GM10266 (cell line): ENCODE measurements at regions not wholly inside any gene's neighbourhood (a gene's known extent, or its start where the extent isn't known, plus 50 kb on each side); places are given as distances from the start of the nearest gene placed in this dataset.

Source experiments
- DNase-seq: peaks from one replicate; pipeline ENCODE4 v3.0.0; 2012; ENCODE audit errors: extremely low spot score
- TF ChIP-seq, protein P1 (sequence below): IDR thresholded peaks from 2 replicates; pipeline ENCODE4 v1.5.1; 2012; ENCODE audit warnings: mild to moderate bottlenecking, low read depth; ENCODE audit not compliant: control insufficient read depth, insufficient read depth; ENCODE audit errors: missing control alignments

DNA sequence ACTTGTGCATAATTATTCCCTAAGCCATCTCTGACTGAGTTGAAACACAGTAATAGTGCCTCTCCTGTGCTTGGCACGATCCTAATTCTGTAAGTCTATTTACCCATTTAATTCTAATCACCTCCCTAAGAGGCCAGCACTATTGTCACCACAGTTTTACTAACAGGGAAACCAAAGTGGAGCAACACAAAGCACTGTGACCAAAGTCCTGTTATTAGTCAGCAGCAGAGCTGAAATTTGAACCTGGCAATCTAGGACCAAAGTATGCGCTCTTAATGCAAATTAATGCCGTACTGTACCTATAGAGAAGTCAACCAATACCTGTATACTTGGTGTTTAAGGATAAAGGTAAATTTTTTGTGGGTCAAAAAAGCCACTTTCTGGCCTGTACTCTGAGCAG, 77.1 kb upstream of the CNTLN start:
- DNase-seq = no peak
- TF ChIP-seq, protein P1, sequence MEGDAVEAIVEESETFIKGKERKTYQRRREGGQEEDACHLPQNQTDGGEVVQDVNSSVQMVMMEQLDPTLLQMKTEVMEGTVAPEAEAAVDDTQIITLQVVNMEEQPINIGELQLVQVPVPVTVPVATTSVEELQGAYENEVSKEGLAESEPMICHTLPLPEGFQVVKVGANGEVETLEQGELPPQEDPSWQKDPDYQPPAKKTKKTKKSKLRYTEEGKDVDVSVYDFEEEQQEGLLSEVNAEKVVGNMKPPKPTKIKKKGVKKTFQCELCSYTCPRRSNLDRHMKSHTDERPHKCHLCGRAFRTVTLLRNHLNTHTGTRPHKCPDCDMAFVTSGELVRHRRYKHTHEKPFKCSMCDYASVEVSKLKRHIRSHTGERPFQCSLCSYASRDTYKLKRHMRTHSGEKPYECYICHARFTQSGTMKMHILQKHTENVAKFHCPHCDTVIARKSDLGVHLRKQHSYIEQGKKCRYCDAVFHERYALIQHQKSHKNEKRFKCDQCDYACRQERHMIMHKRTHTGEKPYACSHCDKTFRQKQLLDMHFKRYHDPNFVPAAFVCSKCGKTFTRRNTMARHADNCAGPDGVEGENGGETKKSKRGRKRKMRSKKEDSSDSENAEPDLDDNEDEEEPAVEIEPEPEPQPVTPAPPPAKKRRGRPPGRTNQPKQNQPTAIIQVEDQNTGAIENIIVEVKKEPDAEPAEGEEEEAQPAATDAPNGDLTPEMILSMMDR = no peak

DNA sequence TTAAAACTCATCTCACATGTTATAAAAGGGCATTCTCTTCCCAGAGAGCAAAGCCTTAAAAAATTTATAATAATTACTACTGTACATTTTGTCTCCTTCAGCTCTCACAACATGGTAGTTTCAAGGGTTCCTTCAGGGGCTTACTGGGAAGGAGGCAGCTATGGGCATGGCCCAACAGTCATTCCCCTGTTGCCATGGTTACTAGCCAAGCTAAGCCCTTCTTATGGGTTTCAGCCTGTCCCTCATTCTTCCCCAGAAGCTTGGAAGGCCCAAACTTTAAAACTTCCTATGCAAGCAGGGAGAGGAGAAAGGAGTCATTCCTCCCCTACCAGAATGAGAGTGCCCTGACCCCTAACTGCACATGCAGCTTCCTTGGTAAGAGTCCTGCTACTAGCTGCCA, 82.2 kb upstream of the CNTLN start:
- TF ChIP-seq, protein P1 = no peak

DNA sequence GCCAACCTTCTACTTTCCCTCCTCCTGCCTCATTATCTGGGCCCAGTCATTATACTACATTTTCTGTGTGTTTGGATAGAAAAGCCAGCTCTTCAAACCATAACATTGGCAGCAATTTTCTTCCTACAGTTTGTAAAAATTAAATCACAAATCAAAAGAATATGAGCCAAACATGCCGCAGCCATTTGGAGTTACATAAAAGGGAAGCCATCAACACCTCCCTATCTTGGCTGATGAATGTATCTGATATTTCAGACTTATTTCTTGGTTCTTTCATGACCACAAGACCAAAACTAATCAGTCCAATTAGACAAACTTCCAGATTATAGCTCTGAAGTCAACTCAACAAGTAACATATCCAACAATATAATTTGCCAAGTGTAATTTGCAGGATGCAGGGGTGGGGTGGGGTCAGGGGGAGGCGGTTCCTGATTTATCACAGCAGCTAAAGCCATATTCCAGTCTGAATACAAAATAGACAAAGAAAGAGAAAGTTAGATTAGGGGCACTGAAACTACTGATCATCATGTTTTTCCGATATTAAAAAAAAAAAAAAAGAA, 89.4 kb upstream of the CNTLN start:
- TF ChIP-seq, protein P1 = no peak
- DNase-seq = no peak

More for the DNA sequence above, 82.2 kb upstream of the CNTLN start:
- DNase-seq = no peak

DNA sequence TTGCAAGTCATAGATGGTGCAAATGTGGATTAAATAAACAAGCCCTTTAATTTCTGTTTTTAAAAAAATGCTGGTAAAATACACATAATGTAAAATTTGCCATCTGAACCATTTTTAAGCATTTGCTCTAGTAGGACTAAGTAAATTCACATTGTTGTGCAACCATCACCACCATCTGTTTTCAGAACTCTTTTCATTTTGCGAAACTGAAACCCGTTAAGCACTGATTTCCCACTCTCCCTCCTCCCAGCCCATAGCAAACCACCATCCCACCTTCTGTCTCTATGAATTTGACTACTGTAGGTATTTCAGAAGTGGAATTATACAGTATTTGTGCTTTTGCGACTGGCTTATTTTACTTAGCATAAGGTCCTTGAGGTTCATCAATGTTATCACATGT, 103.3 kb upstream of the CNTLN start:
- DNase-seq = no peak
- TF ChIP-seq, protein P1 = no peak

DNA sequence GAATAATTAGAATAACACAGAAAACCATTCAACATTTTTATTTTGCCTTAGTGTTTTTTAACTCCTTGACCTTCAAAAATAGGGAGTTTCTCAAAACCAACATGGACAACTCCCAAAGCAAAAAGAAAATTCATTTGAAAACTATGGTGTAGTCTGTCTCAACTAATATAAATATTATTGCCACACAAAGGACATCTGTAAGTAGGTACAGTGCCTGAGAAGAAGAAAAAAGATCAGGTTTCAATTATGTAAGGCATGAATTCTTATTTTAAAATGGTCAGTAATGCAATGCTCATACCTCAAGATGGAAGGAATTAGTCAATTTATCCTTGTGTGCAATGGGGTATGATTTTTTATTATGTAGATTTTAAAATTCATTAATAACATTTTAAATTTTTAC, 109.6 kb upstream of the CNTLN start:
- DNase-seq = no peak
- TF ChIP-seq, protein P1 = no peak

DNA sequence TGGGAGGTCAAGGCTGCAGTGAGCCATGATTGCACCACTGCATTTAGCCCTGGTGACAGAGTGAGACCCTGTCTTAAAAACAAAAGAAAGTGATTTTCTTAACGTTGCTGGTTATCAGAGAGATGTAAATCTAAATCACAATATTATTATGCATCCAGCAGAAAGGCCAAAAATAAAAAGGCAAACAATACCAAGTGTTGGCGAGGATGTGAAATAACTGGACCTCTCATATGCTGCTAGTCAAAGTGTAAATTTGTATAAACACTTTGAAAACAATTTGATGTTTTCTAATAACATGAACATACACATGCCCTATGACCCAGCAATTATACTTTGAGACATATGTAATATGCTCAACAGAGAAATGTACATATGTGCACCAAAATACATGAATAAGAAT, 110.7 kb upstream of the CNTLN start:
- TF ChIP-seq, protein P1 = no peak
- DNase-seq = no peak

DNA sequence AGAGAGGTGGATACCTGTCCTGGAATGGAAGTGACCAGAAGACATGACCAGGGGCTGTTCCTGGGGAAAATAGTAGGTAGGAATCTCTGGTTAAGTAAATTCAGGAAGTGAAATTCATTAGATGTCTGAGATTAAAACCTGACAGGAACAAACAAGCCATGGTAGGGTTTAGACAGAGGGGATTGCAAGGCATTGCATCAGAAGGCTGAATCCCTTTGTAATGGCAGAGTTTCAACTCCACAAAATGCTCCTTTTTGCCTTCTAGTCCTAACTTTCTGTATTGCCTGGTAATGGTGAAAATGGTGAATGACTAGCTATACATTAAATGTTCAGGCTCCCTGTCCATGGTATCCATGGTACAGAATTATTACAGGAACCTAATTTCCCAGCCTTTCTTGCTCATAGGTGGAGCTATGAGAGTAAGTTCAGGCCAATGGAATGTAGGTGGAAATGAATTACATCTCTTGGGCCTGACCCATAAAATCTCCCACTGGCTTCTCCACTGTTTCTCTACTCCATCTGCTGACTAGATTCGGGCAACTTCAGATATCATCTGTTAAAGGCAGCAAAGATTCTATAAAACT, 113.4 kb upstream of the CNTLN start:
- DNase-seq = no peak

More for the DNA sequence above, 113.4 kb upstream of the CNTLN start:
- TF ChIP-seq, protein P1 = no peak
